GM18951 (cell line): ENCODE measurements at regions not wholly inside any gene's neighbourhood (a gene's known extent, or its start where the extent isn't known, plus 50 kb on each side); places are given as distances from the start of the nearest gene placed in this dataset.
"Not testable (repeated sequence)": the region's sequence is repeated elsewhere in the genome, so short reads cannot be mapped to it uniquely, and the experiment has no call there.

Source experiments
- POLR2A ChIP-seq: IDR thresholded peaks from 4 replicates; pipeline ENCODE4 v1.6.1; 2011; ENCODE audit warnings: mild to moderate bottlenecking; ENCODE audit not compliant: insufficient read length, insufficient read depth; ENCODE audit errors: extremely low read depth
- in situ Hi-C: fragments of 300-500 bp; cut with MboI; formaldehyde crosslinking; loops from one replicate; pipeline ENCODE4 v1.12.0; 2022; ENCODE audit warnings: low sequenced_read_pairs, mixed read lengths, inconsistent platforms; ENCODE audit not compliant: unreplicated experiment

GRCh38 chr5:114101153-114101552 is 260.7 kb upstream of the KCNN2 start:
- TF ChIP-seq POLR2A = no peak
- in situ Hi-C loops = no loop called here

- in situ Hi-C loops = no loop called here
- no peak for TF ChIP-seq POLR2A
Observed at GRCh38 chr5:114113604-114114003, 248.3 kb upstream of the KCNN2 start.

DNA sequence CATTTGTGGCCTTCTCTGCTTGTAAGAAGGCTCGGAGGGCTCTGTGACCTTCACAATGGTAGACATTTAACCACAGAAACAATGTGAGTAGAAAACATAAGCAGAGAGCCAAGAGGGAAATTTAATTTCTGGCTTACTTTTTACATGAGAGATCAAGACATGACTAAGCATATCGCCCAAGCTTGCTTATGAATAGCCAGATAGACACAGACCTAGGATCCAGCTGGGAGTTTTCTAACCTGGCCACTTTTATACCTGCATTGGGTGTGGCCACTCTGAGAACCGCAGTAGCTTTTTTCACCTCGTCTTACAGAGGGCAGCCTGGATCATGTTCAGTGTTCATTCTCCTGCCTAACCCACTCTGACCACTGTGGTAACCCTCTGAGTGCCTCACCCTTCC is 244.9 kb upstream of the KCNN2 start:
- in situ Hi-C loops = no loop called here
- no peak for TF ChIP-seq POLR2A

DNA sequence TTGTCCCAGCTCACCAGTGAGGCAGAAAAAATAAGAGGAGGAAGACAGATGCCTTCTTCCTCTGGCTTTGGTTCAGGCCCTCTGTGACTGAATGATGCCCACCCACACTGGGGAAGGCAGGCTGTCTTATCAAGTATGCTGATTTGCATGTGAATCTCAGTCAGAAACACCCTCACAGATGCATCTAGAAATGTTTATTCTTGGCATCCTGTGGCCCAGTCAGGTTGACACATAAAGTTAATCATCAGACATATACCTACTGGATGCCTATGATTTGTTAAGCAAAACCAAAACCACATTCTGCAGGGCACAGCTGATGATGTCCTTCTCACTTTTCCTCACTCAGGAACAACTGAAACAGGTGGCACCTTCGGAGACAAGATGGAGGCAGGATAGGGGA is 243.4 kb upstream of the KCNN2 start:
- no peak for TF ChIP-seq POLR2A
- in situ Hi-C loops = no loop called here

DNA sequence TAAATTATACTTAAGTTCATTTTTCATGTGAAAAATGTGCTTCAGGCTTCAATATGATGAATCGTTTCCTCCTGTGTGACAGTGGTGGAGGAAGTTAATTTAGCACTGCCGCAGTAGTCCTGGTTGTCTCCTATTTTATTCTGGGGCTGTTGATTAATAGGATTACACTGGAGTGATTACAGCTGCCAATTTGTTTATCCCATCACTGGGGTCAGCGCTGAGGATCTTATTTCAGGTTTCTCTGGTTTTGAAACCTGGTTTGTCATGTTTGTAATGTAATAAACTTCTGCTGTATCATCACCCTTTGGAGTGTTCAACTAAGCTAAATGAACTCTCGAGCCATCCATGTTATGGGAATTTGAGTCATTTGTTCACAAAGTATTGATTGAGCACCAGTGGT is 241.7 kb upstream of the KCNN2 start:
- TF ChIP-seq POLR2A = no peak
- in situ Hi-C loops = no loop called here

DNA sequence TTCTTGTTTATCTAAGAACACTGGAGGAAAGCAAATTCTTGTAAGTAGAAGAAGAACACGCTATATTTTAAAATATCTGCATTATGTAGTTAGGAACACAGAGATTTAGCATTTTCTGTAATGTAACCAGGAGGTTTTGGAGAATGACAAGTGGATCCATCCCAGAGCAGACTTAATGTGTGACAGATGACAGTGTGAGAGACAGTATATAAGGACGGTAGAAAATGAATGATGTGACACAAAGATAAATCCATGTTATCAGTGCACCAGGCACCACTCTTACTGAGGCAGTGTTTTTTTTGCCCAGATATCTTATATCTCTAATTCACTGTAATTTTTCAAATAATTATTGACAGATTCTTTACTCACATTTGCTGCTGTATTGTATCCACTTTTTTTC is 239.0 kb upstream of the KCNN2 start:
- in situ Hi-C loops = no loop called here
- TF ChIP-seq POLR2A = no peak

DNA sequence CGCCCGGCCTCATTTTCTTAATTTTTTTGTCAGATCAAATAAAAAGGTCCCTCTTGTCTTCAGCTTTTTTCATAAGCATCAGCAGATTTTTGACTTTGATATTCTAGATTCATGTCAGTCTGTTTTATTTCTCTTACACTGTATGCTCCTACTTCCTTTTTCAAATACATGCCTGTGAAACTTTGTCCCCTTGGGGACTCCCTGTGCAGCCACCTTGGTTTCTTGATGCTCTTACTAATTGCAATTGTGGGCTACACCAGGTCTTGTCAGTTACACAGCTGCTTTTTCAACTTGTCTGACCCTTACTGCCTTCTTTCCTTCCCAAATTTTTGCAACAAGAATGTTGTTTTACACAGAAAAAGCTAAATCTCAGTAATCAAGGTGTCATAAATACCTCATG is 238.2 kb upstream of the KCNN2 start:
- TF ChIP-seq POLR2A = no peak
- in situ Hi-C loops = no loop called here

- in situ Hi-C loops = no loop called here
- no peak for TF ChIP-seq POLR2A
Observed at GRCh38 chr5:114146398-114146797, 215.5 kb upstream of the KCNN2 start.

DNA sequence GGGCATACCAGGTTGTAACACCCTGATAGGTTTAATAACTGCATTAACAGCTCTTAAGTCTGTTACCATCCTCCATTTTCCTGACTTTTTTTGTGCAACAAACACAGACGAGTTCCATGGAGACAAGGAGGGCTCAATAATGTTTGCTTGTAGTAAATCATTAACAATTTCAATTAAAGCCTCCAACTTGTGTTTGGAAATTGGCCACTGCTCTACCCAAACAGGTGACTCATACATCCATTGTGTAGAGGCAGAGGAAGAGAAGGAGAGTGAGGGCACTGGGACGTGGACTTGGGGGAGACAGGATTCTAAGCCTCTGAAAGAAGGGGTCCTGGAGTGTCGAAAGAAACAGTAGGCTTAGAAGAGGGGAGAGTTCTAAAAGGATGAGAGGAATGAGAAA is 213.6 kb upstream of the KCNN2 start:
- no peak for TF ChIP-seq POLR2A
- in situ Hi-C loops = no loop called here

DNA sequence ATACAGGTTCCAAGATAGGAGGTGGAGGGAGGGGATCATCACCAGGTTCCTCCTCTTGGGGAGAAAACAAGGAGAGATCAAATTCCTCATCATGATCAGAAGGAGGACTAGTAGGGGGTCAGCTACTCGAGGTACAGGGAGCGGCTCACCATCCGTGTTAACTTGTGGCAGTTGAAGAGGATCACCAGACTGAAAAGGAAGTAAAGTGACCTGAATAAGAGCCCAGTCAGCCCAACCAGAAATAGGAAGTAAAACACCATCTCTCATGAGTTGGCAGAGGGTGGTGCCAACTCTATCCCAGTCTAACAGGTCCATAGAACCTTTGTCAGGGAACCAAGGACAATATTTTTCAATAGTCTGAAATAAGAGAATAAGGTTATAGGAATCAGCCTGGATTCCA is 213.1 kb upstream of the KCNN2 start:
- in situ Hi-C loops = not testable (repeated sequence)

DNA sequence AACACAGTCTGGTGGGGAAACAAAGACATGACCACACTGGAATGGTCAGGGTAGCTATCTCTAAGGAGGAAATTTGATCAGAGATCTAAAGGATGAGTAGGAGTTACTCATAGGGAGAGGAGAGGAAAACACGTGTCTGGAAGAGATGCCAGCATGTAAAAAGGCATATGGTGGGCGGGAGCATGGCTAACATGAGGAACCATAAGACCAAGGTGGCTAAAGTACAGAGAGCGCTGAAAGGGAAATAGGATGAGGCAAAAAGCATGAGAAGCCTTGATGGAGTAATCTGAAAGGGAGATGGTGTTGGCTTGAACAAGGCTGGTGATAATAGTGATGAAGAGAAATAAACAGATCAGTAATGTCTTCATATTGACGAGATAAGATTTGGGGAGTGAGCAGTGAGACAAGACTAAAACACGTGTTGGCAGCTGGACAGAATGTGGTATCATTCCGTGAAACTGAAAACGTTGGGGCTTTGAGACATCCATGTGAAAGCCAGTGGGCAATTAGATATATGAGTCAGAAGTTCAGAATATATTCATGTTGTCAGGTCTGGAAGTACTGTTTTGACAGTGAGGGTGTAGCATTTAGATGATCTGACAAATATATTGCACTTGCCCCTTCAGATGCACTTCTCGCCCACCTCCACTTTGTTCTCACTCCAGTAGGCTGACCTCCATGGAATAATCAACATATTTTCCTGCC is 209.1 kb upstream of the KCNN2 start:
- TF ChIP-seq POLR2A = no peak
- in situ Hi-C loops = no loop called here

DNA sequence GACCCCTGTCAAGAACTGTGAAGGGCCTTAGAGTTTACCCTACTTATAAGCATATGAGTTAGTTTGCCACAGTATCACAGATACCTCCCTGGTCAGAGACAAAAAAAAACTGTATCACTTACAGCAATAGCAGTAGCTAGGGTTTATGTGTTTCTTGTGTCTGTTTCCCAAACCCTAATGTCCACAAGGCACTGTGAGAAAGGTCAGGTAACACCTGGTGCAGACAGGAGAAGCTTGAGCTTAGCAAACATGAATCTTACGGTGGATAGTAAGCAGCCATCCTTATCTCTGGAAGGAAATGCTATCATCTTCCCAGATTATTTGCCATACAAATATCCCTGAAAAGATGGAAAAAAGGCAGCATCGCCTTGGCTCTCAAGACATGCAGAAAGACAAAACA is 208.5 kb upstream of the KCNN2 start:
- in situ Hi-C loops = no loop called here
- no peak for TF ChIP-seq POLR2A

GRCh38 chr5:114153833-114154232 is 208.0 kb upstream of the KCNN2 start:
- in situ Hi-C loops = no loop called here
- no peak for TF ChIP-seq POLR2A

- no peak for TF ChIP-seq POLR2A
- in situ Hi-C loops = no loop called here
Observed at GRCh38 chr5:114166081-114166480, 195.8 kb upstream of the KCNN2 start.

DNA sequence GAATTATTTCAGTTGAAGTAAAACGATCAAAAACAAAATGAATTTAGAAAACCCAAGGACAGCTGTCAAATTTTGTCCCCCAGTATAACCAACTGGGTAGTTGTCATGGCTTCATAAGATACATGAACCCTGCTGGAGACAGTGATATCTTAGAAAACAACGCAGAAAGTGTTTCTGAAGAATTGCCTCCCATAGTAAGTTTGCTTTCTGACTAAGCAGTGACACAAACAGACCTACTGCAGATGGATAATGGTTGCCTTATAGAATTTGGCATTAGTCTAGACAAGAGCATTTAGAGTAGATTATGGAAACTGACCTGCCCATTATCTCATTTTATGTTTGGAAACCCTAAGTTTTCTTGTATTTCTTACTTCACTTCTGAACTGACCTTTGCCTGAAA is 187.7 kb upstream of the KCNN2 start:
- in situ Hi-C loops = no loop called here
- TF ChIP-seq POLR2A = no peak
